HG03378 (cell line): ENCODE measurements at regions not wholly inside any gene's neighbourhood (a gene's known extent, or its start where the extent isn't known, plus 50 kb on each side); places are given as distances from the start of the nearest gene placed in this dataset.

Experiments
- ATAC-seq: cut with Tn5 transposase; IDR thresholded peaks from one replicate; pipeline ENCODE4 v1.9.1; 2021; ENCODE audit warnings: mild to moderate bottlenecking, moderate library complexity; ENCODE audit not compliant: unreplicated experiment

DNA sequence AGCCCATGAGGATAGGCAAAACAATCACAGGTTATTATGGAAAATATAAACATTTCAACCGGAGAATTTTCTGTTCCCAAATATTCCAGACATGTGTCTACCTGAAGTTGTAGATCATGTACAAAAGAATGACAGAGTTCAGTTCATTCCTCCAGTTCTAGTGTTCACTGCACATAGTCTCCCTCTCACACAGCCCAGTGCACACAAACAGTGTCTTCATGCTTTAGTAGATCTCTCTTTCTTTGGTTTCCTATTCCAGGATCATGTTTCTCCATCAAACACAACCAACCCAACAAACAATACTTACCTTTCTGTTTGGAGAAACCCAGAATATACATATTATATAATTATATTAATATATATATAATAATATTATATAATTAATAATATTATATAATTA, 671.9 kb downstream of the TRIML1 start:
- no peak for ATAC-seq

DNA sequence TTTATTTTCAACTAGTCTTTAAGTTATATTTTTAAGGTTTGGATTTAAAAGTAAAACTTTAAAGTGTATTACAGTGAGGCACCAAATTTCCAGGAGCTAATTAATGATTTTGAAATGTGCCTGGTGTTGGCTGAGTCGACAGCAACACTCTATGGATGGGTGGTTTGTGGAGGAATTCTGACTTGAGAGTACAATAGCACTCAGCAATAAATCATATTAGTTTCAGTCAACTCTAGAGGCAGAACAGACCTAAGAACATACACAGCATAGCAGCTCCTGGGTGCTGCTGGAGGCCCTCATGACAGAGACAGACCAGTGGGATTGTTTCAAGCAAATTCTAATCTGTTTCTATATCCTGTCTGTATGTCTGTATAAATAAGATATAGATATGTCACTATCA, 673.4 kb downstream of the TRIML1 start:
- ATAC-seq = no peak

- ATAC-seq = no peak
Measured at GRCh38 chr4:188818300-188818699, 679.1 kb downstream of the TRIML1 start.

DNA sequence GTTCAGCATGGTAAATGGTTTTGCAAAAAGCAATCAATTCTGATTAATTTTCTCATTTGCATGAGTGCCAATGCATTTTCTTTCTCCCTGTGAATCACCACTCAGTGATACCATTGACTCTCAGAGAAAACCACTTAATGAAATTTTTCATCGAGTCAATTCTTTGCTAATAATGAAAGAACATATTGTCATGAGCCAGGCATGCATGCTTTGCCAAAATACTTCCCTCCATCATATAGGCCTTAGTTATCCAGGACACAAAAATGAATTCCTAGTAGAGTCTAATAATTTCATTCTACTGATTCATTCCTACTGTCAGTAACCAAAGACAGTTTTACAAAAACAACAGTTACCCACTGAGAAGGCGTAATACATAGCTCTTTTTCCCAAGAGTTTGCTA, 680.0 kb downstream of the TRIML1 start:
- no peak for ATAC-seq

DNA sequence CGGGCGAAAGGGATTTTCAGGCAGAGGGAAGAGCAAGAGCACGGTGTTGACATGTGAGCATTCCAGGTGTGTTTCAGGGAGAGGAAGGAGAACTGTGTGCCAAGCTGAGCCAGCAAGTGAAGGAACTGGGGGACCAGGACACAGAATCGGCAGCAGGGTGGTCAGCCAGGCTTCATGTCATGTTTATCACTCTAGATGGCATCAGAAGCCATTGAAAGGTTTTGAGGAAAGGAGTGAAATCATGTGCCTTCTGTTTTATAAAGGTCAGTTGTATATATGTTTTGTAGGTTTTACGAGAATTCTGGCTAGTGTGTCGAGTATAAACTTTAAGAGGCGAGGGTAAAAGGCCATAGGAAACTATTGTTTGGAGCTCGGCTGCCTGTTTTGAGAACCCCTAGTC, 682.3 kb downstream of the TRIML1 start:
- ATAC-seq = no peak

GRCh38 chr4:188822698-188823097, 683.5 kb downstream of the TRIML1 start:
- ATAC-seq = no peak

DNA sequence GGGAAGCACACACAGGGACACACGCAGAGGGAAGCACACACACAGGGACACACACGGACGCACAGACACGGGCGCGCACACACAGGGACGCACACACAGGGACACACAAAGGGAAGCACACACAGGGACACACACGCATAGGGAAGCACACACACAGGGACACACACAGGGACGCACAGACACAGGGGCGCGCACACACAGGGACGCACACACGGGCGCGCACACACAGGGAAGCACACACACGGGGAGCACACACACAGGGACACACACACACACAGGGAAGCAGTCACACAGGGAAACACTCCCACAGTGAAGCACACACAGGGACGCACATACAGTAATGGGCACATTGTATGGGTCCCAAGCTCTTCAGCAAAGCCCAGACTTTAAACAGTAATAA, 685.3 kb downstream of the TRIML1 start:
- no peak for ATAC-seq

DNA sequence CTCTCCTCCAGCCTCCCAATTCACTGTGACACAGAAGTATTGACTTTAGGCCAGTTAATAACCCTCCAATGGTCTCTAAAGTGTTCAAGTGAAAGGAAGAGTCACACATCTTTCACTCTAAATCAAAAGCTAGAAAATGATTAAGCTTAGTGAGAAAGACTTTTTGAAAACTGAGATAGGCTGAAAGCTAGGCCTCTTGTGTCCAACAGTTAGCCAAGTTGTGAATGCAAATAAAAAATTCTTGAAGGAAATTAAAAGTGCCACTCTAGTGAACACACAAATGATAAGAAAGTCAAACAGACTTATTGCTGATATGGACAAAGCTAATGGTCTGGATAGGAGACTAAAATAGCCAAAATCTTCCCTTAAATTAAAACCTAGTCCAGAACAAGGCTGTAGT, 687.2 kb downstream of the TRIML1 start:
- ATAC-seq = no peak

DNA sequence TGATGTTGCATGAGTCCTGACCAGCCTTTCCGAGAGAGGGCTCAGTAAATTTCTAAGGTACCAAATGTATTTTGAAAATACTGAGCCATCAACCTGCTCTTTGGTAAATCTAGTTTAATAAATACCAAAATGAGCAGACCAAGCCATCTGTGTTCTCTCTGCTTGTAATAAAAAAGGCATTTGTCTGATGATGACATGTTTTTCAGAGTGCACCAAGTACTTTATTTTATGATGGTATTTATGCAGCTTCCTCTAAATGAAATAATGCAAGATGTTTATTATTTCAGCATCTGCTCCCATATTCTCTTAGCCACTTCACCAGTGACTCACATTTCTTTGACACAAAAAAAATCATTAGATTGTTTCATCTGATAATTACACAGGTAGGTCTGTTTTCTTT, 700.5 kb downstream of the TRIML1 start:
- ATAC-seq = no peak

GRCh38 chr4:188841523-188841922, 702.3 kb downstream of the TRIML1 start:
- no peak for ATAC-seq

GRCh38 chr4:188854436-188854835, 715.2 kb downstream of the TRIML1 start:
- no peak for ATAC-seq

GRCh38 chr4:188858696-188859095, 719.5 kb downstream of the TRIML1 start:
- ATAC-seq = no peak

DNA sequence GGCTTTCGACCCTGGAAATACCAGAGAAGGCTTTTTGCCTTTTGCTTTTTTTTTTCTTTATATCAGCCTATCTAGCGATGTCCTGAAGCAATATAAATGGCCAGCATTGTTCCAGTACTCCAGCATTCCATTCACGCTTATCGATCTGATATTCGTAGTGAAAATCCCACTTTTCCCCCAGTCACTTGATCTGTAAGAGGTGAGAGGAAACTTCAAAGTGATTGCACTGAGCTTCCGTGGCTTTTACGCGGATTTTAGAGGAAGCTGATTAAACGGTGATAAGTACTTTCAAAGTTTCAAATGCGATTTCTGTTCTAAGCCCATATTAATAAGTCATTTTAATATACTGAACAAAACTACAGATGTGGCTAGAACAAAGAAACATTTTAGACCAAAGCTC, 725.5 kb downstream of the TRIML1 start:
- no peak for ATAC-seq

- ATAC-seq = no peak
Measured at GRCh38 chr4:188867796-188868195, 728.6 kb downstream of the TRIML1 start.

DNA sequence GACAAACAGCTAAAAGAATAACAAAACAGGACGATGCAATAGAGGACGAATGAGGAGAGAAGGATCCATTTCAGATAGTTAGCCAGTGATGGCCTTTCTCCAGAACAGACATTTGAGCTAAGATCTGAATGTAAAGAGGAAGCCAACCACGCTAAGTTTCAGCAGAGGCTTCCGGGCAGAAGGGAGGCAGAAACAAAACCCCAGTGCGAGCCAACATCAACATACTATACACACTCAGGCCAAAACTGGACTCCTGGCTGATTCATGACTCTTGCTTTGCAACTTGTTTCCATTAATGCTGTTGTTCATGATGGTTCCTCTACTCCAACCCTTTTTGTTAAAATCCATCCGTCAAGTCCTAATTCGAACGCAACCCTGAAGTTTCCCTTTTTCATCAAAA, 730.3 kb downstream of the TRIML1 start:
- no peak for ATAC-seq

DNA sequence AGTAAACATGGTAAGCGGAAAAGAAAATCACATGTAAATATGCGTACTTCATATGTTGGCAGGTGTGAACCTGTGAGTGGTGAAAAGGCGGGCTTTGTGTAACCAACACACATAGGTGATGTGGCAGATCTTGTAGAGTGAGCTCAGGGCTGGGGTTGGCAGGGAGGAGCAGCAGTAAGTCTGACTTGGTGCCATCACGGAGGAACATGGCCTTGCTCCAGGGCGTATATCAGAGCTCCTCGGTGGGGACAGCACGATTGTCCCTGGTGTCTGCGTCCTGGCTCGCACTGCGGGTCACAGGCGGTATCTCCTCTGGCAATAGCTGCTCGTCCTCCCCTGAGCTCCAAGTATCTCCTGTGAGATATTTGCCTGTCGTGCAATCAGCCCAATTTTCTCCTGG, 733.6 kb downstream of the TRIML1 start:
- no peak for ATAC-seq

DNA sequence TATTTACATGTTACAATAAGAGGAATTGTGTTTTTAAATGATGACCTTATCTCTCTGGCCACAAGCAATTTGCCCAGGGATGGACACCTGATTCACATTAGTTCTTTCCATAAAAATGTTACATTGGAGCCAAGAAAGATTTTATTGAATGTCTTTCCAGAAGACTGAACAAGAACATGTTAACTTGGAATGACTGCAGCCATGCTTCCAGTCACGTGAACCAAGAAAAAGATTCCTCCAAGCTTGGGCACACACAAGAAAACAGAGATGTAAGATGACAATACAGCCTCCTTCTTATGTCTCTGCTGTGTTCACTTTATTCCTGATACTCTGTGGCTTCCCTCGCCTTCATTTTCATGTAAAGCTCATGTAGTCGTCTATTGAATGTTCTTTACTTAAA, 737.6 kb downstream of the TRIML1 start:
- no peak for ATAC-seq

- ATAC-seq = no peak
Measured at GRCh38 chr4:188879598-188879997, 740.4 kb downstream of the TRIML1 start.

- no peak for ATAC-seq
Measured at GRCh38 chr4:188887905-188888304, 748.7 kb downstream of the TRIML1 start.

DNA sequence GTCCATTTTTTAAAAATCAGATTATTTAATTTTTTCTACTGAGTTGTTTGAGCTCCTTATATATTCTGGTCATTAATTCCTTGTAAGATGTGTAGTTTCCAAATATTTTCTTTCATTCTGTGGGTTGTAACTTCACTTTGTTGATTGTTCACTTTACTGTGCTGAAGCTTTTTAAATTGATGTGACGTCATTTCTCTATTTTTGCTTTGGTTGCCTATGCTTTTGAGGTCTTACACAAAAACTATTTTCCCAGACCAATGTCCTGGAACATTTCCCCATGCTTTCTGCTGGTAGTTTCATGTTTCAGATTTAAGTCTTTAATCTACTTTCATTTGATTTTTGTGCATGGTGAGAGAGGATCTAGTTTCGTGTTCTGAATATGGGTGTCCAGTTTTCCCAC, 753.6 kb downstream of the TRIML1 start:
- ATAC-seq = no peak

GRCh38 chr4:188903986-188904385, 764.7 kb downstream of the TRIML1 start:
- ATAC-seq = no peak

- ATAC-seq = no peak
Measured at GRCh38 chr4:188904617-188905016, 765.4 kb downstream of the TRIML1 start.

DNA sequence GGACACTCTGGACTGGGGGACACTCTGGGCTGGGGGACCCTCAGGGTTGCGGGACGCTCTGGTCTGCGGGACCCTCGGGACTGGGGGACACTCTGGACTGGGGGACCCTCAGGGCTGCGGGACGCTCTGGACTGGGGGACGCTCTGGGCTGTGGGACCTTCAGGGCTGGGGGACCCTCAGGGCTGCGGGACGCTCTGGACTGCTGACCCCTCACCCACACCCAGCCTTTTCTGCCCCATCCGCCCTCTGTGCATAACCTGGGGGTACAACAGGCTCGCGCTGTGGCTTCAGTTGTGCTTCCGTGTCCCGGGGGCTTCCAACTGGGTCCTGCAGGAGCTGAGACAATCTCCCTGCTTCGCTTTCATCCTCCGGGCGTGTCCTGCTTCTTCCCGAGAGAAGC, 766.0 kb downstream of the TRIML1 start:
- no peak for ATAC-seq

DNA sequence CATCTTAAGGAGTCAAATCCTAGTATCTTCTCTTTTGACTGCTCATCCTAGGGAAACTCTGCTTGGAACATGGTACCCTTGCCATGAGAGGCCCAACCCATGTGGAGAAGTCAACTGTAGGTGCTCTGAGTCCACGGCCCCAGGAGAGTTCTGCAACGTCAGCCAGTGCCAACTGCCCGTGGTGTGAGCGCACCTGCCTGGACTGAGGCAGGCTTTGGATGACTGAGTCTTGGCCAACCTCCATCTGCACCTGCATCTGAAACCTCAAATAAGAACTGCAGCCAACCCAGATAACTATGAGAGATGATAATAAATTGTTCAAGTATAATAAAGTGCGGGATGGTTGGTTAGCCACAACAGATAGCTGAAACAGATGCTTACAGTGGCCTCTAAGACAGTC, 772.0 kb downstream of the TRIML1 start:
- no peak for ATAC-seq
